Endodermal cell (in vitro differentiated cells): ENCODE measurements at regions not wholly inside any gene's neighbourhood (a gene's known extent, or its start where the extent isn't known, plus 50 kb on each side); places are given as distances from the start of the nearest gene placed in this dataset.

Experiments
- DNase-seq: peaks from one replicate; pipeline ENCODE4 v3.0.0-alpha.2; 2017
- H3K27ac ChIP-seq: 2 replicates; pipeline ENCODE4 v1.5.1; 2013; ENCODE audit warnings: mild to moderate bottlenecking, low read depth, low read length, moderate library complexity
- H3K27me3 ChIP-seq: 2 replicates; pipeline ENCODE4 v1.6.1; 2013; ENCODE audit warnings: mild to moderate bottlenecking, low read length, moderate library complexity; ENCODE audit not compliant: insufficient read depth, control insufficient read depth, poor library complexity, severe bottlenecking
- H3K36me3 ChIP-seq: 2 replicates; pipeline ENCODE4 v1.7.0; 2013; ENCODE audit warnings: mild to moderate bottlenecking, low read length, moderate library complexity; ENCODE audit not compliant: control insufficient read depth, insufficient read depth
- H3K4me1 ChIP-seq: one replicate; pipeline ENCODE4 v1.7.0; 2013; ENCODE audit warnings: low read length; ENCODE audit not compliant: control insufficient read depth, insufficient read depth
- H3K4me3 ChIP-seq: 2 replicates; pipeline ENCODE4 v1.5.1; 2013; ENCODE audit warnings: mild to moderate bottlenecking, low read length, moderate library complexity
- H3K9ac ChIP-seq: 2 replicates; pipeline ENCODE4 v1.6.1; 2013; ENCODE audit warnings: mild to moderate bottlenecking, low read length, moderate library complexity; ENCODE audit not compliant: poor library complexity, severe bottlenecking; ENCODE audit errors: extremely low read depth
- H3K9me3 ChIP-seq: 2 replicates; pipeline ENCODE4 v1.6.1; 2013; ENCODE audit warnings: mild to moderate bottlenecking, low read length, moderate library complexity; ENCODE audit not compliant: control insufficient read depth
- H3K27ac Mint-ChIP-seq: 2 replicates; pipeline ENCODE4 v1.8.0; 2020; ENCODE audit warnings: mixed read lengths
- H3K27me3 Mint-ChIP-seq: 2 replicates; pipeline ENCODE4 v1.8.0; 2021; ENCODE audit warnings: mild to moderate bottlenecking, mixed read lengths; ENCODE audit not compliant: insufficient read depth
- H3K36me3 Mint-ChIP-seq: 2 replicates; pipeline ENCODE4 v1.8.0; 2020; ENCODE audit warnings: low read depth, mixed read lengths
- H3K4me1 Mint-ChIP-seq: 2 replicates; pipeline ENCODE4 v1.8.0; 2020; ENCODE audit warnings: mixed read lengths
- H3K4me3 Mint-ChIP-seq: 2 replicates; pipeline ENCODE4 v1.8.0; 2020; ENCODE audit warnings: mild to moderate bottlenecking, moderate library complexity, mixed read lengths
- H3K9me3 Mint-ChIP-seq: 2 replicates; pipeline ENCODE4 v1.8.0; 2020; ENCODE audit warnings: mild to moderate bottlenecking, mixed read lengths
- CTCF ChIP-seq: fragments of 200-600 bp; sonication (generic); conservative IDR thresholded peaks from 2 replicates; pipeline ENCODE4 v1.5.0; 2021; ENCODE audit warnings: antibody characterized with exemption, mild to moderate bottlenecking
- whole genome bisulfite sequencing, 2 experiments: methylation state at CpG; one replicate each; pipeline versions ENCODE4 v1.1.5 to v1.1.7; 2013; ENCODE audit warnings: missing lambda C conversion rate in 2 of 2, mixed read lengths in 1 of 2; ENCODE audit not compliant: insufficient coverage in 1 of 2, insufficient read length in 1 of 2; 5-methylcytosine and 5-hydroxymethylcytosine counted together

- H3K9me3 ChIP-seq: peaks cover 7% of the 10 kb centered on the region
- H3K9me3 Mint-ChIP-seq: peaks cover 4% of the 10 kb centered on the region
- 97% methylated on average over 1 of the region's 1 CpG; no CpG with 5 or more reads in 1 of the 2 experiments for WGBS, 2 experiments
Measured at GRCh38 chr6:78577585-78577984, 289.8 kb upstream of the IRAK1BP1 start.

GRCh38 chr6:78578430-78578829 is 288.9 kb upstream of the IRAK1BP1 start:
- Histone ChIP-seq H3K27ac (no peak overlapping the region), H3K9ac (no peak overlapping the region), H3K27me3 (no peaks in the 10 kb centered on the region), H3K9me3 (no peaks in the 10 kb centered on the region), H3K4me3 (no peak overlapping the region), H3K4me1 (no peaks in the 10 kb centered on the region), H3K36me3 (no peaks in the 10 kb centered on the region)
- Mint-ChIP-seq H3K4me1 (peaks cover 26% of the 10 kb centered on the region), H3K27ac (no peak overlapping the region), H3K27me3 (peaks cover 2% of the 10 kb centered on the region), H3K4me3 (no peak overlapping the region), H3K9me3 (no peaks in the 10 kb centered on the region), H3K36me3 (no peaks in the 10 kb centered on the region)
- no peak for DNase-seq
- 85% methylated on average over 2 of the region's 2 CpGs; no CpG with 5 or more reads in 1 of the 2 experiments for WGBS, 2 experiments
- TF ChIP-seq CTCF: no peak

More at GRCh38 chr6:78577585-78577984, 289.8 kb upstream of the IRAK1BP1 start:
- Mint-ChIP-seq H3K27ac (no peak overlapping the region), H3K4me1 (peaks cover 26% of the 10 kb centered on the region), H3K27me3 (peaks cover 2% of the 10 kb centered on the region), H3K4me3 (no peak overlapping the region), H3K36me3 (no peaks in the 10 kb centered on the region)
- H3K36me3 ChIP-seq: no peaks in the 10 kb centered on the region
- TF ChIP-seq CTCF: no peak
- H3K27me3 ChIP-seq: no peaks in the 10 kb centered on the region
- H3K9ac ChIP-seq: no peak overlapping the region
- DNase-seq: no peak
- H3K4me3 ChIP-seq: no peak overlapping the region
- H3K27ac ChIP-seq: no peak overlapping the region
- H3K4me1 ChIP-seq: no peaks in the 10 kb centered on the region

GRCh38 chr6:78580923-78581322 is 286.4 kb upstream of the IRAK1BP1 start:
- Histone ChIP-seq H3K4me1 (no peaks in the 10 kb centered on the region), H3K36me3 (no peaks in the 10 kb centered on the region), H3K9me3 (no peaks in the 10 kb centered on the region), H3K27me3 (no peaks in the 10 kb centered on the region), H3K9ac (no peak overlapping the region), H3K4me3 (no peak overlapping the region), H3K27ac (no peak overlapping the region)
- Mint-ChIP-seq H3K27me3 (peaks cover 2% of the 10 kb centered on the region), H3K36me3 (no peaks in the 10 kb centered on the region), H3K27ac (no peak overlapping the region), H3K9me3 (no peaks in the 10 kb centered on the region), H3K4me1 (peaks cover 24% of the 10 kb centered on the region), H3K4me3 (no peak overlapping the region)
- TF ChIP-seq CTCF: no peak
- DNase-seq: no peak
- WGBS, 2 experiments: 45 to 100% methylated on average over 1 to 2 of the region's 2 CpGs
